Heart right ventricle (tissue), 16 donors: ENCODE measurements at regions not wholly inside any gene's neighbourhood (a gene's known extent, or its start where the extent isn't known, plus 50 kb on each side); places are given as distances from the start of the nearest gene placed in this dataset.
"Not testable (repeated sequence)": the region's sequence is repeated elsewhere in the genome, so short reads cannot be mapped to it uniquely, and the experiment has no call there.

ENCODE experiments used
- ATAC-seq, 8 donors: fragments of 200-7000 bp; cut with Tn5 transposase; one replicate each; pipeline ENCODE4 v1.9.1; 2020; ENCODE audit warnings: mild to moderate bottlenecking in 8 of 8, moderate library complexity in 8 of 8, moderate number of reproducible peaks in 1 of 8
- DNase-seq, 2 donors: peaks; one replicate each; pipeline ENCODE4 v3.0.0-alpha.2; 2020
- H3K27ac ChIP-seq, 10 donors: fragments of 200-600 bp; sonication (generic) in 2 of 10; one replicate each; pipeline versions ENCODE4 v1.5.0 to v1.8.0; 2020 to 2022; ENCODE audit warnings: mild to moderate bottlenecking in 3 of 10
- H3K27me3 ChIP-seq, 7 donors: fragments of 200-600 bp; one replicate each; pipeline ENCODE4 v1.8.0; 2021 to 2022; ENCODE audit warnings: mild to moderate bottlenecking in 2 of 7
- H3K36me3 ChIP-seq, 9 donors: fragments of 200-600 bp; sonication (generic) in 1 of 9; one replicate each; pipeline versions ENCODE4 v1.5.0 to v1.8.0; 2020 to 2022; ENCODE audit warnings: mild to moderate bottlenecking in 2 of 9
- H3K4me1 ChIP-seq, 9 donors: fragments of 200-600 bp; sonication (generic) in 1 of 9; one replicate each; pipeline versions ENCODE4 v1.5.0 to v1.8.0; 2020 to 2022; ENCODE audit warnings: mild to moderate bottlenecking in 4 of 9
- H3K4me3 ChIP-seq, 10 donors: fragments of 200-600 bp; sonication (generic) in 2 of 10; one replicate each; pipeline versions ENCODE4 v1.5.0 to v1.8.0; 2020 to 2022; ENCODE audit warnings: mild to moderate bottlenecking in 7 of 10, moderate library complexity in 2 of 10
- H3K9me3 ChIP-seq, 11 donors: fragments of 200-600 bp in 10 of 11; sonication (generic) in 2 of 11; one replicate each; pipeline versions ENCODE4 v1.5.0 to v1.8.0; 2013 to 2022; ENCODE audit warnings: mild to moderate bottlenecking in 2 of 11, control low read depth in 1 of 11, moderate library complexity in 1 of 11
- CTCF ChIP-seq, 9 donors: fragments of 200-600 bp; sonication (generic) in 2 of 9; IDR thresholded peaks; one replicate each; pipeline versions ENCODE4 v1.5.0 to v1.8.0; 2021 to 2022; ENCODE audit warnings: antibody characterized with exemption in 9 of 9, mild to moderate bottlenecking in 5 of 9, moderate library complexity in 1 of 9
- WGBS, 2 donors: extraction: QIAGEN DNeasy Blood & Tissue Kit; methylation state at CpG; one replicate each; pipeline ENCODE4 v1.1.7; 2013; ENCODE audit warnings: inconsistent platforms in 1 of 2; 5-methylcytosine and 5-hydroxymethylcytosine counted together
- intact Hi-C, 10 donors: fragments of 100-400 bp; cut with DNase I; formaldehyde crosslinking; loops; one replicate each; pipeline versions ENCODE4 v1.11.1 to v1.14.2; 2022
- donor health status: Arrhythmogenic right ventricular cardiomyopathy.
- donor health status: ischemic (EF 13 %, LVEDD 7.1; RV severe dilation, severe dysfunction).
- donor health status: healthy with polysubstance abuse.
- donor health status: DM: no; HTN: yes; CAD: no.
- donor health status: DM: no; HTN: no; CAD: no.
- donor health status: ischemic (EF 25% LVEDD 6.9; RV normal size, moderate dysfunction).
- donor health status: ischemic (EF 25% LVEDD 5.7; RV mildly dilated, moderate dysfunction).
- donor health status: healthy.
- donor health status: DM: yes; HTN: yes; CAD: no.
- donor health status: Ischemic cardiomyopathy.
- donor health status: ischemic (EF 35%, LVEDD 5.7; RV mildly dilated, moderate dysfunction).
- donor health status: nonischemic (EF 11% LVEDD 7.7; RV severe dilation, severe dysfunction).
- donor health status: DM: yes; HTN: yes; CAD: no.
- donor health status: PGD.
- donor health status: ischemic (EF 29% LVEDD 5.4; RV normal size, mild dysfunction).
- donor health status: nonischemic (EF 23%, LVEDD 6.1; RV moderate dilation, normal function).

- Histone ChIP-seq H3K4me3 (no peak overlapping the region), H3K9me3 (no peaks in the 10 kb centered on the region), H3K36me3 (no peaks in the 10 kb centered on the region), H3K4me1 (peaks cover 0 to 11% (median 0%) of the 10 kb centered on the region in 9 donors), H3K27ac (peak overlapping the region in 2 of 10 donors; percentile 6 to 10), H3K27me3 (no peaks in the 10 kb centered on the region)
- DNase-seq (no peak), ATAC-seq (peak in 6 of 8 donors; percentile 25 to 71 (median 54))
- TF ChIP-seq CTCF (IDR thresholded peaks at IDR 0.05) = no peak
- WGBS, 2 donors = 46 to 61% methylated on average over 1 of the region's 1 CpG
- intact Hi-C loops = no loop called here
These were observed 502.3 kb downstream of the PID1 start for GRCh38 chr2:228768818-228769217.

GRCh38 chr2:228768141-228768540, 502.9 kb downstream of the PID1 start:
- intact Hi-C loops, ATAC-seq: not testable (repeated sequence)
- 57 to 59% methylated on average over 3 of the region's 3 CpGs for WGBS, 2 donors

GRCh38 chr2:228767196-228767595, 503.9 kb downstream of the PID1 start:
- Histone ChIP-seq H3K36me3 (no peaks in the 10 kb centered on the region), H3K4me3 (no peak overlapping the region), H3K27me3 (no peaks in the 10 kb centered on the region), H3K27ac (no peak overlapping the region), H3K4me1 (peaks cover 0 to 11% (median 0%) of the 10 kb centered on the region in 9 donors), H3K9me3 (no peaks in the 10 kb centered on the region)
- DNase-seq (no peak), ATAC-seq (peak in 6 of 8 donors; percentile 41 to 86 (median 63))
- TF ChIP-seq CTCF (IDR thresholded peaks at IDR 0.05) = no peak
- whole genome bisulfite sequencing, 2 donors = 62 to 63% methylated on average over 2 of the region's 2 CpGs
- intact Hi-C loops = no loop called here

More at GRCh38 chr2:228768141-228768540, 502.9 kb downstream of the PID1 start:
- not testable (repeated sequence) for H3K9me3 ChIP-seq, H3K27me3 ChIP-seq, DNase-seq, H3K4me3 ChIP-seq, H3K36me3 ChIP-seq
- Histone ChIP-seq H3K27ac (peak overlapping the region in 3 of 10 donors; percentile 6 to 28 (median 10)), H3K4me1 (peaks cover 0 to 11% (median 0%) of the 10 kb centered on the region in 9 donors)

DNA sequence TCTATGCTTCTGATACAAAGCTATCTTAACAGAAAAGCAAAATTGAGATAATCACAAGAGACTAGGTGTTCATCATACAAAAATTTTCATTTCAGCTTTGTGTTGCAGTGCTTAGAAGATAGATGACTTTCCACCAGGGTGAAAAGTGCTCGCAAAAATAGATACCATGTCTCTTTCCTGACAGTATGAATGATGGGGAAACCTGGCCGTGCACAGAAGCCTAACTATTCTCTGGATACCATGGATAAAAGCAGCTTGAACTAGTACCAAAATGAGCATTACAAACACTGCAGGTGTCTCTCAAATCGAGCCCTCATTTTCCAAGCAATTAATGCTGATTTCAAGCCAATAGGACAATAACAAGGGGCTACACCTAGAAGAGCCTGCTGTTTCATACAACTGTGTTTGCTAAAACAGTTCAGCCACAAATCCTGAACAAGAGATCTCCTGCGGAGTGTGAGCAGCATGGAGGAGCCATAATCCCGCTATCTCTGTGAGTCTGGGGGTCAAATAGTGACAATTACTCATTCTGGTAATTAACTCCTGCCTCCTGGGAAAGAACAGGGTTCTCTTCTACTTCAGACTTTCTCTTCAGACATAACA, 507.6 kb downstream of the PID1 start:
- 64 to 66% methylated on average over 5 of the region's 5 CpGs for WGBS, 2 donors

More for the DNA sequence above, 507.6 kb downstream of the PID1 start:
- Histone ChIP-seq H3K4me3 (no peak overlapping the region), H3K27ac (no peak overlapping the region), H3K27me3 (no peaks in the 10 kb centered on the region), H3K9me3 (no peaks in the 10 kb centered on the region), H3K4me1 (peaks cover 0 to 10% (median 0%) of the 10 kb centered on the region in 9 donors), H3K36me3 (no peaks in the 10 kb centered on the region)
- DNase-seq (no peak), ATAC-seq (no peak)
- intact Hi-C loops = no loop called here
- TF ChIP-seq CTCF (IDR thresholded peaks at IDR 0.05) = no peak
